NCI-H146 treated with DMSO at 0.1 percent for 48 hours (cell line): ENCODE measurements at regions not wholly inside any gene's neighbourhood (a gene's known extent, or its start where the extent isn't known, plus 50 kb on each side); places are given as distances from the start of the nearest gene placed in this dataset.
"Not testable (repeated sequence)": the region's sequence is repeated elsewhere in the genome, so short reads cannot be mapped to it uniquely, and the experiment has no call there.

Experiments used
- DNase-seq: peaks from one replicate; lab custom pipeline; 2025; ENCODE audit not compliant: unreplicated experiment; lab: John Stamatoyannopoulos, UW

DNA sequence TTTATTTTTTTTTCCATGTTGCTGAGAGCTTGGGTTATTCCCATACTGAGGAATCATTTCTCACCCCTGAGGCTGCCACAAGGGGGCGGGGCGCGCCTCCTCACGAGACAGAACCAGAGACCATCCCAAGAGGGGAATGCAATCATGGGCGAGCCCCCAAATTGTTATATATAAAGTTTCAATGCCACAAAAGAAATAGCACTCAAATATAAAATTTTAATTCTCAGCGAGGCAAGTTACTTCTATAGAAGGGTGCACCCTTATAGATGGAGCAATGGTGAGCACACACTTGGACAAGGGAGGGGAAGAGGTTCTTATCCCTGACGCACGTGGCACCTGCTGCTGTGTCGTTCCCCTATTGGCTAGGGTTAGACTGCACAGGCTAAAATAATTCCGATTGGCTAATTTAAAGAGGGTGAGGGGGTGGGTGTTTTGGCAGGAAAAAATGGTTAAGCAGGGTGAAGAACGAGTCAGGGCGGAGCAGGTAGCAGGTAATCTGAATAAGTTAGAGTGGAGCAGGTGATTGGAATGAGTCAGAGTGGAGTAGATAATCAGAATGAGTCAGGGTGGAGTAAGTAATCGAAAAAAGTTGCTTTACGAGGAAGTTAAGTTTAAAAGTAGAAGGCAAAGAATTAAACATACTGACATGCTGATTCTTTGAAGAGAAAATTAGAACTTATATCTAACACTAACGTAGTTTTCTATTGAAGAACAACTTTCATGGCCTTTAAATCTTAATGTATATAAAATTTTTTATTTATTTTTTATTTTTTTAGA lies 177.5 kb downstream of the MTCL1 start:
- no peak for DNase-seq

DNA sequence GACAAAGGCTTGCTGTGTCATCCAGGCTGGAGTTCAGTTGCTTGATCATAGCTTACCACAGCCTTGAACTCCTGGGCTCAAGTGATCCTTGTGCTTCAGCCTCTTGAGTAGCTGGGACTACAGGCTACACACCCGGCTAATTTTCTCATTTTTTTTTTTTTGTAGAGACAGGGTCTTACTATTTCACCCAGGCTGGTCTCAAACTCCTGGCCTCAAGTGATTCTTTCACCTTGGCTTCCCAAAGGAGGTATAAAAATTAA lies 178.0 kb downstream of the MTCL1 start:
- no peak for DNase-seq

DNA sequence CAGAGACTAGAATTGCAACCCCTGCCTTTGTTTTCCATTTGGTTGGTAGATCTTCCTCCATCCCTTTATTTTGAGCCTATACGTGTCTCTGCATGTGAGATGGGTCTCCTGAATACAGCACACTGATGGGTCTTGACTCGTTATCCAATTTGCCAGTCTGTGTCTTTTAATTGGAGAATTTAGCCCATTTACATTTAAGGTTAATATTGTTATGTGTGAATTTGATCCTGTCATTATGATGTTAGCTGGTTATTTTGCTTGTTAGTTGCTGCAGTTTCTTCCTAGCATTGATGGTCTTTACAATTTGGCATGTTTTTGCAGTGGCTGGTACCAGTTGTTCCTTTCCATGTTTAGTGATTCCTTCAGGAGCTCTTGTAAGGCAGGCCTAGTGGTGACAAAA lies 182.5 kb downstream of the MTCL1 start:
- DNase-seq: not testable (repeated sequence)

DNA sequence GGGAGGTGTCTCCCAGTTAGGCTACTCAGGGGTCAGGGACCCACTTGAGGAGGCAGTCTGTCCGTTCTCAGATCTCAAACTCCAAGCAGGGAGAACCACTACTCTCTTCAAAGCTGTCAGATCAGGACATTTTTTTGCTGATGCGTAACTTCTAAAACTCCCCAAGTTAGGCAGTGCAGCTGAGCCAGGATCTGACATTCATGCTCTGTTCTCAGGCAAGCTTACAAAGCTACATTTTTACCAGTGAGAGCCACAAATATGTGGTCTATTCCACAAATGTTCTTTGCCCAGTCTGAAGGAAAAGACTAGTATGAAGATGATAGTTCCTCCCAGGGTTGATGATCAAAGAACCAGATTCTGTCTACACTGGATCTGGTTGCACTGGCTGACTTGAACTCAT lies 184.1 kb downstream of the MTCL1 start:
- DNase-seq: no peak

DNA sequence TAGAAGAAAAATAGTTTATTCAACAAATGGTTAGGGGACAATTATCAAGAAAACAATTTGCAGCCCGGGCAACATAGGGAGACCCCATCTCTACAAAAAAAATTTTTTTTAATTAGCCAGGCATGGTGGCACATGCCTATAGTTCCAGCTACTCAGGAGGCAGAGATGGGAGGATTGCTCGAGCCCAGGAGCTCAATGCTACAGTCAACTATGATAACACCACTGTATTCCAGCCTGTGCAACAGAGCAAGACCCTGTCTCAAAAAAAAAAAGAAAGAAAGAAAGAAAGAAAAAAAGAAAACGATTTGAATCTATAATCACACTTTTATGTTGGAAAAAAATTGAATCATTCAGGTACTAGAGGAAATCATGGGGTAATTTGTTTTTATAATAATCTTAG lies 185.1 kb downstream of the MTCL1 start:
- not testable (repeated sequence) for DNase-seq

DNA sequence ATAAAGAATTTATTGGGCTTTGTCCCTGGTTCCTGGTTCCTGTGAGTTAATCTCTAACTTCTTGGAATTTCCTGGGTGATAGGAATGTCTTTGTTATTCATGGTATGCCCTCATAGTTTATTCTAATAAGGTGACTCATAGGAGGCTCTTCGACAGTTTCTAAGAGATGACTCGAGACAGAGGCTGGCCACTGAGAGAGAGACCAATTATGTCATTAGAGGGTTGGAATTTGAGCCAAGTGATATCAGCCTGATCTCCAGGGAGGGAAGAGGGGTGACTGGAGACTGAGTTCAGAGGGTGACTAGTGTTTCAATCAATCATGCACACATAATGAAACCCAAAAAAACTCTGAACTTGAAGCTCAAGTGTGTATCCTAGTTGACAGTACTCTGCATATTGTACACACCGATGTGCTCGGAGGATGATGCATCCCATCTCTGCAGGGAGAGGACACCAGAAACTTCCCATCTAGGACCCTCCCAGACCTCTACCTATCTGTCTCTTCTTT lies 185.7 kb downstream of the MTCL1 start:
- DNase-seq: no peak

DNA sequence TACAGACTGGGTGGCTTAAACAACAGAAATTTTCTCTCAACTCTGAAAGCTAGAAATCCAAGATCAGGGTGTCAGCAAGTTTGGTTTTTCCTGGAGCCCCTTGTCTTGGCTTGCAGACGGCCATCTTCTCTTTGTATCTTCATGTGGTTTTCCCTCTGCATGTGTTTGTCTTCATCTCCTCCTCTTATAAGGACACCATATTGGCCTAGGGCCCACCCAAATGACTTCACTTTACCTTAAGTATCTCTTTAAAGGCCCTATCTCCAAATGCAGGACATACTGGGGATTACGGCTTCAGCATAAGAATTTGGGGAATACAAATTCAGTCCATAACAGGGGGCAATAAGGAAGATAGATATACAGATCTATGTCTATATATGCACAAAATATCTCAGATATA lies 187.9 kb downstream of the MTCL1 start:
- DNase-seq: no peak

DNA sequence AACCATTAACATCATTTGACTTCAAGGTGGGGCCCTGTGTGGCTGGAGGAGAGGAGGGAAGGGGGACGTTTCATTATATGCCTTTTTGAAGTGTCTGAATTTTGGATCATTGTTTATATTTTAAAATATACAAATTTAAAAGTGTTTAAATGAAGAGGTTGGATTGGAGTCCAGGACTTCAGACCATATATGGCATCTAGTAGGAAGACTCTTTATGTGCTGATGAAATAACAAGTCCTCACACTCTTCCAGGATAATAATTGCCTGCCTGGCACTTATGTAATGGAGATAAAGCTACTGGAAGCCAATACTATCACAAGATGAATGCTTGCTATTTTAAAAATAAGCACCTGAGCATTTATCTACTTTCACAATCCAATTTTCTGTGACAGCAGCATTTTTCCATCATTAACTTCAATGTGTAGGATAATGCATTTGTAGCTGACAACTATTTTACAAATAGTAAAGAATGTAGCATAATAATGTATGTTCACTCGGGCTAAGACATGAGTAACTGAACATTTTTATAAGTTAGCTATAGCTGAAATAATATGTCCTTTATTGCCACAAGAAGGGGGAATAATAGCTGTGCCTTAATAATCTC lies 188.4 kb downstream of the MTCL1 start:
- DNase-seq: no peak

DNA sequence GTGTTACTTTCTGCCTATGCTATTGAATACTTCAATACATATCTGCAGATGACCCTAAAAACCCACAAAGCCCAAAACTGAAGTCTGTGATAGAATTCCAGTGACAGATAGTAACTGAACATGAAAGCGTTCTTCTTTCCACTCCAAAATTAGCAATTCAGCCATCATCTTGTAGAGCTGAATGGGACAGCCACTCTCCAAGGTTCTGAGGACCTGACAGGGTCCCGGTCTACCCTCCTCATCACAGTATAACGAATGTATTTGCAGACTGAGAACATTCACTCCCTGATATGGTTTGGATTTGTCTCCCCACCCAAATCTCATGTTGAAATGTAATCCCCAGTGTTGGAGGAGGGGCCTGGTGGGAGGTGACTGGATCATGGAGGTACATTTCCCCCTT lies 189.5 kb downstream of the MTCL1 start:
- no peak for DNase-seq

DNA sequence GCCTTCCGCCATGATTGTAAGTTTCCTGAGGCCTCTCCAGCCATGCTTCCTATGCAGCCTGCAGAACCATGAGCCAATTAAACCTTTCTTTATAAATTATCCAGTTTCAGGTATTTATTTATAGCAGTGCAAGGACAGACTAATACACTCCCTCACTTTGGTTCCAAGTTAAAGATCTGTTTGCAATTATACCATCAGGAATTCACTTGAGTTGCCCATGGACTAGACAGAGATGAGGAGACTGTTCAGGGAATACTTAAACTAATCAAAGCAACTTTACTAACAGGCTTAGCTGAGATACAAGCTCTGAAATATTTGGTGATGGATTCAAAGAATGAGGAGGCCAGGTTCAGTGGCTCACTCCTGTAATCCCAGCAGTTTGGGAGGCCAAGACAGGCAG lies 190.0 kb downstream of the MTCL1 start:
- DNase-seq: no peak

DNA sequence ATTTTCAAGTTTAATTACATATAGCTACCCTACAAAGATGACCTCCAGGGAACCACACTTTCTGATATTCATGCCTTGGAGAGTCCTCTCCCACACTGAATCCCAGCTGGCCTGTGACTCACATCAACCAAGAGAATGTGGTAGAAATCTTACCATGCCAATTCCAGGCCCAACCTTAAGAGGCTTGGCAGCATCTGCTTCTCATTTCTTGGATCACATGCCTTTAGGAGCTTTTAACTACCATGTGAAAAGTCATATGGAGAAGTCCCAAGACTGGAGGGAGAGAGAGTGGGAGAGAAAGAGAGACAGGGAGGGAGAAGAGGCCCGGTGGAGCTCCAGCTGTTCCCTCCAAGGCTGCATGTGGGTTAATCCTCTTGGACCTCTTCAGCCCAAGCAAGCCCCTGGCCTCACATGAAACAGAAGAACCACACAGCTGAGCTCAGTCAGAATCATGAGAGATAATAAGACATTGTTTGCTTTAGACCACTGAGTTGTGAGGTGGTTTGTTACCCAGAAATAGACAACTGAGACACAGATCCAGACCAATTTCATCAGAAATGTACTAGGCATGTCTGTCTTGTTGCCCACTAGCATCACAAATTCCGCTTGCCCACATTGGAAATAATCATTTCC lies 190.7 kb downstream of the MTCL1 start:
- DNase-seq: no peak

DNA sequence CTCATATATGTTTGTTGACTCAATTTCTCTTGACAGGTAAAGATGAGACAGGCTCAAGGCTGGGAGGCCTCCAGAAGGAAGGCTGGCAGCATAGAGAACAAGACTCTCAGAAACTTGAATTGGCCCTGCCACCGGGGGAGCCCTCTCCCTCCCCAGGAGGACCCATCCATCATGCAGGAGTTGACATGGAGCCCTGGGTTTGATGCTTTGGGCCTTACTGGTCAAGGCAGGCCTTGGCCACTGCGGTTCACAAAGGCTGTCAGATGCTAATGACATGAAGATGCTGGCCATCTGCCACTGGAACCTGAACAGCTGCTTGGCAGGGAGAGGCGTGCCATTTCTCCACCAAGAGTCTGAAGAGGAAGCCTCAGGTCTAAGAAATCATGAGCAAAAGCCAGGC lies 193.6 kb downstream of the MTCL1 start:
- DNase-seq: no peak

DNA sequence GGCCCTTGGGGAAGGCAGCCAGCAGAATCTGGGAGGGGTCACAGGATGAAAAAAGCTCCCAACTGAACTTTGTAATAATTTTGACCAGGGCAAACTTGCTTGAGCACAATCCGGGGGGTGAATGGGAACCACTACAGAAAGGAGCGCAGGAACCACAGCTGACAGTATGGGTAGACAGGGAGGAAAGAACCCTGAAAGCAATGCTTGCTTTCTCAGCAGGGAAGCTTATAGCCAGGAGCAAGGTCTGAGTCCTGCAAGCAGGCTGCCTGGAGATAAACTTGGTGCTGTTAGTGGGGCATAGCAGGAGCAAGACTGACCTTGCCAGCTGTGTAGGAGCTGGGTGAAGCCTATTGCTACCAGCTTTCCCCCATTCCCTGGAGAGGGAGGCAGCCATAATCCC lies 195.2 kb downstream of the MTCL1 start:
- no peak for DNase-seq

DNA sequence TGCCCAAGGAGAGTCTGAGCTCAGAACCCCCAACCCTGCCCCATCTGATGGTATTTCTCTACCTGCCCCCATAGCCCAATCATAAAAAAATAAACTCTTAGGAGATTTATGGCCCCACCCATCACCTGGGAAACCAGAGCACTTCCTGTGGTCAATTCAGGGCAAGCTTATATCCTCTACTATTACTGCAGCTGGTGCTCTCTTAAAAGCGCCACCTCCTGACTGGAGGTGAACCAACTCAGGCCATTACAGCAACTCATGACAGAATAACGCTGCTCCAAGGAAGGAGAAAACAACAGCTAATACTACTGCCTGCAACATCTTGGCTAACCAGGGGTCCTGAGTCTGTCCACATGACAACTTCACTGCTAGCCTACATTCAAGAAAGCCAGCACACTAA lies 195.7 kb downstream of the MTCL1 start:
- no peak for DNase-seq

DNA sequence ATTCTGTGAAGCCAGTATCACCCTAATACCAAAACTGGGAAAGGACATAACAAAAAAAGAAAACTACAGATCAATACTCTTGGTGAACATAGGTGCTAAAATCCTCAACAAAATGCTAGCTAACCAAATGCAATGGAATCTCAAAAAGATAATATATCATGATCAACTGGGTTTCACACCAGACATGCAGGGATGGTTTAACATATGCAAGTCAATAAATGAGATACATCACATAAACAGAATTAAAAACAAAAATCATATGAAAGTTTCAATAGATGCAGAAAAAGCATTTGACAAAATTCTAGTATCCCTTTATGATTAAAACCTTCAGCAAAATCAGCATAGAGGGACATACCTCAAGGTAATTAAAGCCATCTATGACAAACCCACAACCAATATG lies 198.2 kb upstream of the NDUFV2 start:
- DNase-seq: no peak

DNA sequence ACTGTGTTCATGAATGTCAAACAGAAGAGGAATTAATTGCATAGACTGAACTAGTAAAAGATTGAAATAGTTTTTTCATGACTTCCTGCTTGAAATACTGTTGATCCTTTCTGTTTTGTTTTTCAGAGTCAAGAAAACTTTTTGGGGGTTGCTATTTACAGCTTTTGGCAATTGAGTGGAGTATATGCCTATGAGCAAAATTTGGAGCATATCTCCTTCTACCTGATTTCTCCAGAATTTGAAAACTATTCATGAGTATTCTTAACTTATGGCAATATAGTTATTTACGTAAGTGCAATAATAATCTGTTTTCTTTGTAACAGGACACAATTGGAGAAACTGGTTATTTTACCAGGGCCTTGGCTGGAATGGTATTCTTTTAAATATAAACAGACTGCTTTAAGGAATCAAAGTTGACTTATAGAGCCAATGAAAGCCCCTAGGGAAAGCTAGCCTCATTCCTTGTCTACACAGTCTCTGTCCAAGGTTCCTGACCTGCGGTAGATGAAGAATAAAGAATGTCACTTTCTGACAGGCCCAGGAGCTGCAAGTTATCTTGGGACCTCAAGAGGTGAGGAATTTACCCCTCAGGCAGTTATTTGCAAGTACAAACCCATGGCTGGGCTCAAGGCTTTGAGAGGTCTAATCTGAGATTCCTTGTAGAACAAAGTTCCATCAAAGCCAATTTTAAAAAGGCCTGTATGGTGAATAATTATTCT lies 193.5 kb upstream of the NDUFV2 start:
- no peak for DNase-seq

DNA sequence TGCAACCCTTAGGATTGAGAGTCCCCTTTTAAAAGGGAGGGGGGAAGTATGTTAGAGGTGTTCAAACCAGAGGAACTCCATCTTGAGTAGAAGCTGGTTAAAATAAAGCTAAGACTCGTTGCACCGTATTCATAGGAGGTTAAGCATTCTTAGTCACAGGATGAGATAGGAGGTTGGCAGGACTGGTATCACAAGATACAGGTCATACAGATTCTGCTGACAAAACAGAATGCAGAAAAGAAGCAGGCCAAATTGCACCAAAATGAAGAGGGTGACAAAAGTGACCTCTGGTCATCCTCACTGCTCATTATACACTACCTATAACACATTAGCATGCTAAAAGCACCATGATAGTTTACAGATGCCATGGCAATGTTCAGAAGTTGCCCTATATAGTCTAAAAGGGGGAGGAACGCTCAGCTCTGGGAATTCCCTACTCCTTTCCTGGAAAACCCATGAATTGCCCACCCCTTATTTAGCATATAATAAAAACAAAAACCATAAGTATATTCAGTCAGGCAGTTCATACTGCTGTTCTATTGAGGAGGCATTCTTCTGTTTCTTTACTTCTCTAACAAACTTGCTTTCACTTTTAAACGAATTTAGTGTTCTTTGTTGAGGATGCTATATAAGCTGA lies 192.2 kb upstream of the NDUFV2 start:
- DNase-seq: no peak

DNA sequence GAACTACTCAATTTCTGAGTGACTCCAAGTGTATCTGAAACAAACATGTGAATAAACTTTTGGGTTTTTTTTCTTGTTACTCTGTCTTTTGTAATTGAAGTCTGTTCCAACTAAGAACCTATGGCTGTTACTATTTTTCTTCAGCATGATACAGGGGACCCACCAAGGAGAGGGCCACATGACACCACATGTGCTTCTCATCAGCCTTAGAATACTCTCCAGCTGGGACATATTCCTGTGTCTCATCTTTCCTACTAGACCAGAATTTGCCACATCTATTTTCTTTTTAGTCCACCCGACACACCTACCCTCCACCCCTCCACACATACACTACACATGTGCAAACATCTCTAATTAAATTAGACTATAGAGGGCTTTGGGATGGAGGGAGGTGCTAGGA lies 191.7 kb upstream of the NDUFV2 start:
- DNase-seq: no peak

DNA sequence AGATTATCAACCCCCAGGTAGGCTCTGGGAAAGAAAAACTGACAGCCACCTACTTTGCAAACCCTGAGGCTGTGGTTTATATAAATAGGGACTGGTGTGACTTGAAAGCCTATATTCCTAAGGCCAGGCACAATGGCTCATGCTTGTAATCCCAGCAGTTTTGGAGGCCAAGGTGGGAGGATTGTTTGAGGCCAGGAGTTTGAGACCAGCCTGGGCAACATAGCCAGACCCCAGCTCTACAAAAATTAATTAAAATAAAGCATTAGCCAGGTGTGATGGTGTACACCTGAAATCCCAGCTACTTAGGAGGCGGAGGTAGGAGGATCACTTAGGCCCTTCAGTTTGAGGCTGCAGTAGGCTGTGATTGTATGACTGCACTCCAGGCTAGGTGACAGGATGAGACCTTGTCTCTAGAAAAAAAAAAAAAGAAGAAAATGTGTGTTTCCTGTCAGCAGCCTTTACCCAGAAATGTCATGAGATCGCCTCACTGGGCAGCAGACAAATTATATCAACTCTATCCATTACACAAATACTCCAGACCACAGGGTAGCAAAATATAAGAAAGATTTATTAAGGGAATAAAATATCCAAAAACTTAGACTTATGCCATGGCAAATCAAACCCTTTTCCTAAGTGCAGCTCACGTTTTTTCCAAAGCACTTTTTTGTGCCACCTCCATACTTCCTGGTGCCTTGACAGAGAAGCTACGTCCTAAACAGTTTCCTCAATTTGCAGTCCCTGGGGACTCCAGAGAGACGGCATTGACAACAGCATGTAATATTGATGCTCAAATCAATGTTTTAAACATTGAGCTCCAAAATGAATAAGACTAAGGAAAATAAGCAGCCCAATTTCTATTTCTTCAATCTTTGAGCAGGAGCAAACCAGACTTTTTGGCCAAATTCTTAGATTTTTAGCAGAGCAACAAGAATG lies 190.8 kb upstream of the NDUFV2 start:
- DNase-seq: no peak
